GM21528 (cell line): ENCODE measurements at regions not wholly inside any gene's neighbourhood (a gene's known extent, or its start where the extent isn't known, plus 50 kb on each side); places are given as distances from the start of the nearest gene placed in this dataset.
"Not testable (repeated sequence)": the region's sequence is repeated elsewhere in the genome, so short reads cannot be mapped to it uniquely, and the experiment has no call there.

Experiments used
- ATAC-seq: cut with Tn5 transposase; IDR thresholded peaks from one replicate; pipeline ENCODE4 v1.9.1; 2021; ENCODE audit warnings: mild to moderate bottlenecking, moderate library complexity; ENCODE audit not compliant: unreplicated experiment, low FRiP score

DNA sequence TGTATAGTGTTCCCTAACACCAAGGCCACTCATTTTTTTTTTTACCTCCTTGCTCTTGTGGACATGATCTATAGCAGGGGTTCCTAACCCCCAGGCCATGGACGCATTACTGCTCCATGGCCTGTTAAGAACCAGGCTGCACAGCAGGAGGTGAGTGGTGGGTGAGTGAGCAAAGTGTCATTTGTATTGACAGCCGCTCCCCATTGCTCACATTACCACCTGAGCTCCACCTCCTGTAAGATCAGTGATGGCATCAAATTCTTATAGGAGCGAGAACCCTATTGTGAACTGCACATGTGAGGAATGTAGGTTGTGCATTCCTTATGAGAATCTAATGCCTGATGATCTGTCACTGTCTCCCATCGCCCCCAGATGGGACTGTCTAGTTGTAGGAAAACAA lies 342.0 kb downstream of the SOX9 start:
- no peak for ATAC-seq

- no peak for ATAC-seq
Observed at GRCh38 chr17:72463287-72464102, 342.7 kb downstream of the SOX9 start.

- not testable (repeated sequence) for ATAC-seq
Observed at GRCh38 chr17:72464221-72464620, 343.4 kb downstream of the SOX9 start.

- ATAC-seq = no peak
Observed at GRCh38 chr17:72465191-72466024, 344.6 kb downstream of the SOX9 start.

- peak; percentile 61 for ATAC-seq
Observed at GRCh38 chr17:72466199-72466598, 345.4 kb downstream of the SOX9 start.

GRCh38 chr17:72466606-72467005 lies 345.8 kb downstream of the SOX9 start:
- ATAC-seq = peak; percentile 8

DNA sequence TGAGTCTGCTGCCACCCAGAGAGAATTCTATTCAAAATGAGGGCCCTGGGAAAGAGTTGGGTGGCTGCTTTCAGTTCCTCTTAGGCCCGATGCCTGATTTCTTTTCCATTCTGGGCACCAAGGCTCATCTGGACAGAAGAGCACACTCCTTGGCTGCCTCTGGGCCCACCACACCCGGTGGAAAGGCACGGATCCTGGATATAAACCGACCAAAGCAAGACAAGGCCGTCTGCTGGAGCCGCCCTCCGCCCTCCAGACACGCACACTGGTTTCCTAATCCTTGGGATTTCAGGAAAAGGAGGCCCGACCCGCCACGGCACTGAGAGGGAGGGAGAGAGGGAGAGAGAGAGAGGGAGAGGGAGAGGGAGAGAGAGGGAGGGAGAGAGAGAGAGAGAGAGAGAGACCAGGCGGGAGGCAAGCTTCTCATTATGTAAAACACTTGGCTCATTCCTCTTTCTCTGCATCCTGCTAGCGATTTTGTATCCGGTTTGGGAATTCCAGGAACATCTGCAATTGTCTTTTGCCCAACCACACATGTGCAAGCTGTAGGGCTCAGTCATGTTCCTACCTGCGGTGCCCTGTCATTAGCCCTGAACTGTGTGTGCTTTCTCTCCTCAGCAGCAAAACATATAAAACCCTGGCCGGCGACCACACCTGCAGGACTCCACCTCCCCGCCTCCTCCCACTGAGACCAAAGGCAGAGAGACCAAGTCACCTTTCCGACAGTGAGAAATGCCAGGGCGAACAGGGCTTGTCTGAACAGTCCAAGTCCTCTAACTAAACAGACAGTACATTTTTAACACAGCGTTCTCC lies 347.2 kb downstream of the SOX9 start:
- ATAC-seq = no peak

DNA sequence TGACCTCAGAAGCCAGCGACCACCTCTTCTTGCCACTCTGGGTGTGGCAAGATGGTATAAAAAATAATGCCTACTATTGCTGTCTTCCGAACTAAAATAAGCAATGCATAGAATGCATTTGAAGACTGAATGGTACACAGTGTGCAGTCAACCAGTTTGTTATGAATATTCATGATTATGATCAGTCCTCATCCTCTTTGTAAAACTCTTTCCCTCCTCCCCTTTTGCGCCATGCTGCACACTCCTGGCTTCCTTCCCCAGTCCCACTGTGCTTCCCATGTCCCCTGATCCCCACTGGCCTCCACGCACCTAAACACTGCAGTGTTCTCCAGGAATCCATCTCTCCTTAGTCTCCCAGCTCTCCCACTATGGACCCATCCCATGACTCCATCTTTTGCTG lies 348.0 kb downstream of the SOX9 start:
- no peak for ATAC-seq

DNA sequence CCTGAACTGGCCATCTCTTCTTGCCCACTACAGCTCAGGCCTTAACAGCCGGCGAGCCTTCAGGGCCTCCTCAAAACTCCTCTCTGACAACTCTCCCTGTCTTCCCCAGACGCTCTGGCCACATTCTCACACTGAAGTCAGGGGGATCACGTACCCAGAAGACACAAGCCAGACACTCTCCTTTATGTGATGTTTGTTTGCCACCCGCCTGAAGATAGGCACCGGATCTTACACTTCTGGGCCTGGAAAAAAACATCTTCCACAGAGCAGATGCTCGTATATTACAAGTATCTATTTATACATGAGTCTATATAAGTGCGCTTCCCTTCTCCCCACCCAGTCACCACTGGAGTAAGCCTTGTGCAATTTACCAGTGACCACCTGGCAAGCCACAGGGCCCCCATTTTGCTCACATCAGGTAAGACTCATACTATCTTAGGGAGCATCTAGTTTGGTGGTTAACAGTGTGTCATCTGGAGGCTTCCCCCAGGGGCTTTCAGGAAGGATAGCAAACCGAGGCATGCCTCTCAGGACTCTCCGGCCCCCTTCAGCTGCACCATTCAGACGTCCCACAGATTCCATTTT lies 349.4 kb downstream of the SOX9 start:
- no peak for ATAC-seq

GRCh38 chr17:72470734-72471133 lies 349.9 kb downstream of the SOX9 start:
- no peak for ATAC-seq

DNA sequence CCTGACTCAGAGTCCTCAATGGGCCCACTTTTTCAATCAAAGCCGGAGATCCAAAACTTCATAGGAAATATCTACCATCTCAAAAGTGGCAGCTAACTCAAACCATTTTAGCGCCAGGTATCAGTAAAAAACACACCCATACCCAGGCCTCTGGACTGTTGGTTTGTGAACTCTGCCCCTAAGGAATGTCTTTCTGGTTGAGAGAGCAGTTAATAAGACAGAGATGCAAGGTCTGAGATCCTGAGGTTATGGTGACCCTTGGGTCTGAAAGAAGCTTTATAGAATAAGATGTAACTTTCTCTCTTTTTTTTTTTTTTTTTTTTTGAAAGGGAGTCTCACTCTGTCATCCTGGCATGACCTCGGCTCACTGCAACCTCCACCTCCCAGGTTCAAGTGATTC lies 350.5 kb downstream of the SOX9 start:
- ATAC-seq = no peak

DNA sequence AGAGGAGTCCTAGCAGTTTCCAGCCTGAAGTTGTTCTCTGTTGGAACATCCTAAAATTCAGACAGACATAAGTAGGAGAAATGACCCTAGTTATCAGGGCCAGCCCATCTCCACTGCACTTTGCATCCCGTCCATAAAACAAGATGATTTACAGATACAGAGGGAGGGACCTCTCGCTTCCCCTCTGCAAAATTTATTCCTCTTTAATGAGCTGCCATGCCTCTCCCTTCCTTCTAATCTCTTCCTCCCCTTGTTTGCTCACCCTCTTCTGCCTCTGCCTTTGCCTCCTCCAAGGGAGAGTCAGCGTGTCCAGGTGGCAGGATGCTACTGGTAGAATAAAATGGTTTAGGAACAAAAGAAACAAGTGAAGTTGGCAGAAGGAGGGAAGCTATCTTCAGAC lies 351.3 kb downstream of the SOX9 start:
- no peak for ATAC-seq

DNA sequence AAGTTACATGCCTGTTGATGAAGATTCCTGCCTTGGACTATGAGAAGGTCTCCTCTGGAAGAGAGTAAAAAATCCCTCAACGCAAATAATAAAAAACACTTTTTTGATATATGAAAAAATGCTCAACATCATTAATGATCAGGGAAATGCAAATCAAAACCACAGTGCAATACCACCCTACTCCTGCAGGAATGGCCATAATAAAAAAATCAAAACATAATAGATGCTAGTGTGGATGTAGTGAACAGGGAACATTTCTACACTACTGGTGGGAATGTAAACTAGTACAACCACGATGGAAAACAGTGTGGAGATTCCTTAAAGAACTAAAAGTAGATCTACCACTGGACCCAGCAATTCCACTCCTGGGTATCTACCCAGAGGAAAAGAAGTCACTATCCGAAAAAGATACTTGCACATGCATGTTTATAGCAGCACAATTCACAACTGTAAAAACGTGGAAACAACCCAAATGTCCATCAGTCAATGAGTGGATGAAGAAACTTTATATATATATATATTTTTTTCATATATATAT lies 352.1 kb downstream of the SOX9 start:
- not testable (repeated sequence) for ATAC-seq

- no peak for ATAC-seq
Observed at GRCh38 chr17:72474243-72474642, 353.4 kb downstream of the SOX9 start.

GRCh38 chr17:72474719-72475477 lies 354.1 kb downstream of the SOX9 start:
- no peak for ATAC-seq

DNA sequence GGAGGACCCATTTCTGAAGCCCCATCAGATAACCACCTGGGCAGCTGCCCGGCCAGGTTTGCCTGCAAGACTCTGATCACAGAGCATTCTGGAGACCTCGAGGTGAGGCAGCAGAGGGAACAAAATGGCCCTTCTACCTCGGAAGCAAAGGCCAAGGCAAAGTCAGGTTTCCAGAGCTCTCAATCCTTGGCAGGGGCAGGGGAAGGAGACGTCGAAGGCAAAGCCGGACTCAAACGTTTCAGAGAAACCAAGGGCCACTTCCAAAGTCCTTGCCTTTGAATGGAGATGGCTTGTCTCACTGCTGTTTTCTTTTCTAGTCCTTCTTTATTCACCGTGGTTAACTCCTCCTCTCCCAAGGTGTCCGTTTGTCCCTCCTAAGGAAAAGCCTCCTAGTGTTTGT lies 355.3 kb downstream of the SOX9 start:
- no peak for ATAC-seq

- no peak for ATAC-seq
Observed at GRCh38 chr17:72476575-72476986, 355.8 kb downstream of the SOX9 start.

DNA sequence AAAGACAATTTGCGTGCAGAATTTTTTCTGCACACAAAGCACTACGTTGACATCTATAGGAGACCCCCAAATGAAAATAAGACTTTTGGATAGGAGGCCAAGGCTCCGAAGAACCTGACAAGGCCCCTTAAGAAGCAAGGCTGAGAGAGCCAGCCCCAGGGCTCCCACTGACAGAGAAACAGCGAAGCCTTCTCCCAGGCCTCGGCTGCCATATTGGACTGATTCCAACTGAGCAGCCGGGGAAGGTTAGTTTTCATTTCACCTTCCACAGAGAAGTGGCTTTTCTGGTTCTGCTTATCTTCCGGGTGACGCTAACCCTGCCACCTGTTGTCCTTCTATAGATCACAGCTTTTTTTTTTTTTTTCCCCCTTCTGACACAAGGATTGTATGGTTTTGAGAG lies 356.7 kb downstream of the SOX9 start:
- ATAC-seq = no peak

- ATAC-seq = no peak
Observed at GRCh38 chr17:72479113-72479512, 358.3 kb downstream of the SOX9 start.

DNA sequence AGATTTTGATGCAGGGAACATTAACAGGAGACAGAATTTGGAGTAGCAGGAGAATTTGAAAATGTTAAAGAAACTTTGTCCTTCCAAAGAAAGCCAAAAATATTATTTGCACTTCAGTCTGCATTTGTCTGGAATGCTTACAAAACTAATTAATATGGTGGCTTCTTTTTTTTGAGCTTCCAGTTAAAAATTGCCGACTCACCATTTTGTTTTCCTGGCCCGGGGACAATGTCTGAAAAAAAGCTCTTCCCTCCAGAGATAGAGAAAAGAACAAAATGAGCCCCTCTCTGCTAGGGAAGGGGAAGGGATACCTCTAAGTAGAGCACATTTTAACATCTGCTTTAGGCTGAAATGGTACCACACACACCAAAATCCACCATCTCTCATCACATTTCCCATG lies 360.8 kb downstream of the SOX9 start:
- ATAC-seq = no peak
